Neural progenitor cell (in vitro differentiated cells): ENCODE measurements at regions not wholly inside any gene's neighbourhood (a gene's known extent, or its start where the extent isn't known, plus 50 kb on each side); places are given as distances from the start of the nearest gene placed in this dataset.

Source experiments
- EZH2 ChIP-seq: fragments of 200-600 bp; sonication (generic); IDR thresholded peaks from 2 replicates; pipeline ENCODE4 v1.6.1; 2017; ENCODE audit warnings: antibody characterized with exemption, mild to moderate bottlenecking, moderate library complexity
- EZH2phosphoT487 ChIP-seq: fragments of 200-600 bp; sonication (generic); IDR thresholded peaks from 2 replicates; pipeline ENCODE4 v1.6.1; 2017; ENCODE audit warnings: antibody characterized with exemption
- TF ChIP-seq, protein P1 (sequence below): fragments of 200-600 bp; sonication (generic); IDR thresholded peaks from 2 replicates; pipeline ENCODE4 v1.5.1; 2017; ENCODE audit warnings: antibody characterized with exemption, mild to moderate bottlenecking

DNA sequence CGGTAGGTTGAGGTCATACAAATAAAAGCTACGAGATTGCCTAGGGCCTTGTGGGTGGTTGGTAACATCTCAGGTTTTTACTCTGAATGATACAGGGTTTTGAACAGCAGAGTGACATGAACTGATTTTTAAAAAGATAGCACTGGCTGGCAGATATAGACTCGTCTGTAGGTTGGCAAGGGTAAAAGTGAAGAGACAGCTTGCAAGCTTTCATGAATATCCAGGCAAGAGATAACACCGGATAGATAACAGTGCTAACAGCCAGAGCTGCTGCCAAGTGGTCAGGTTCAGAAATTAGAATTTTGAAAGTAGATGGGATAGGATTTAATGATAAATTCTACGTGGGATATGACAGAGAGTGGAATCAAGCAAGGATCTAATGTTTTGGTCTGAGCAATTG, 299.7 kb upstream of the AADAT start:
- TF ChIP-seq EZH2 (no peak), EZH2phosphoT487 (no peak)
- TF ChIP-seq, protein P1, sequence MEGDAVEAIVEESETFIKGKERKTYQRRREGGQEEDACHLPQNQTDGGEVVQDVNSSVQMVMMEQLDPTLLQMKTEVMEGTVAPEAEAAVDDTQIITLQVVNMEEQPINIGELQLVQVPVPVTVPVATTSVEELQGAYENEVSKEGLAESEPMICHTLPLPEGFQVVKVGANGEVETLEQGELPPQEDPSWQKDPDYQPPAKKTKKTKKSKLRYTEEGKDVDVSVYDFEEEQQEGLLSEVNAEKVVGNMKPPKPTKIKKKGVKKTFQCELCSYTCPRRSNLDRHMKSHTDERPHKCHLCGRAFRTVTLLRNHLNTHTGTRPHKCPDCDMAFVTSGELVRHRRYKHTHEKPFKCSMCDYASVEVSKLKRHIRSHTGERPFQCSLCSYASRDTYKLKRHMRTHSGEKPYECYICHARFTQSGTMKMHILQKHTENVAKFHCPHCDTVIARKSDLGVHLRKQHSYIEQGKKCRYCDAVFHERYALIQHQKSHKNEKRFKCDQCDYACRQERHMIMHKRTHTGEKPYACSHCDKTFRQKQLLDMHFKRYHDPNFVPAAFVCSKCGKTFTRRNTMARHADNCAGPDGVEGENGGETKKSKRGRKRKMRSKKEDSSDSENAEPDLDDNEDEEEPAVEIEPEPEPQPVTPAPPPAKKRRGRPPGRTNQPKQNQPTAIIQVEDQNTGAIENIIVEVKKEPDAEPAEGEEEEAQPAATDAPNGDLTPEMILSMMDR = no peak
